ENCODE measurements at regions not wholly inside any gene's neighbourhood (a gene's known extent, or its start where the extent isn't known, plus 50 kb on each side); places are given as distances from the start of the nearest gene placed in this dataset.

DNA sequence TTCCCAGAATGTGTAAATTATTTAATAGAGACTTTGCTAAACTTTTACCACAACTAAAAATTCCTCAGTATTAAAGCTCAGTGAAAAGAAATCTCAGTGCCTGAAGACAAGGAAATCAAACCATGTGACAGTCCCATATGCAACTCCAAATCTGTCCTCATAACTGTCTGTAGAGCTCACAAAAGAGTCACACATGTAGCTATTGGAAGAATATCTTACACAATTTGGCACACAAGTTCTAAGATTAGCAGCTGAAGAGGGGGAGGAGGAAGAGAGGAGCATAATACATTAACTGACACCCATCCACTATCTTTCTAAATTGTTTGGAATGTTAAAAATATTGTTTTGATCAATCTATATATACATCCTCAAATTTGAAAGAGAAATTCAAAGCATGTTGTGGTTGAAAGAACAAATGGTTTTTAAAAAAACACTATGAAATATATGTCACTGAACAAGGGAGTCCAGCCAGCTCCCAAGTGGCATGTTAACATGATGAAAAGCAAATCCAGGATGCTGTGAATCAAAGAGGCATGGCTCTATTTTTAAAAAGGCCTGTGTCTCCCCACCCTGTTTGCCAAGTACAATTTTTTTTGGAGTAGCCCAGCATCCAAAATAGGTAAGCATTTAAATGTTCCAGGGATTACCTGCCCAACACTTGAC, 126.3 kb upstream of the NANOGP8 start:
- H3K36me3 ChIP-seq (ENCODE audit: insufficient read depth, low read length): no peaks in the 10 kb centered on the region
- H3K27ac ChIP-seq (ENCODE audit: low read length): no peak overlapping the region
- no peaks in the 10 kb centered on the region for H3K9me3 ChIP-seq (ENCODE audit: insufficient read depth, low read length, severe bottlenecking)

DNA sequence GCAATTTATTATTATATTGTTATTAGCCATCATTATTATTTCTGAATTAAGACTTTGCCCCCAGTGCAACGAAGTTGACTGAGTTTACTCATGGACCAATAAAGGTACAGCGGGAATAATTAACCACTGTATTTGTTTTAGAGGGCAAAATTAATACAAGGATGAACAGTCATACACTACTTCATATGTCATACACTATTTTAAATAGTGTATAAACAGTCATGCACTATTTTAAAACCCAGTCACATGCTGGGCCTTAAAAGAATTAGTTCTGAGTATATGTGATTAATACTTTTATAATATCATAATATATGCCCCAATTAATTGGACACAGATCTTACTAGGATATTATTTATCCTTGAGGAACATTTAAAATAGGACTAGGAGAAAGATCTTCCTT, 125.3 kb upstream of the NANOGP8 start:
- Histone ChIP-seq H3K4me1 (ENCODE audit: insufficient read depth, low read length) (no peaks in the 10 kb centered on the region), H3K27me3 (ENCODE audit: insufficient read depth, low read length, poor library complexity) (no peaks in the 10 kb centered on the region), H3K4me2 (ENCODE audit: insufficient read depth, low read length) (no peak overlapping the region), H3K36me3 (ENCODE audit: insufficient read depth, low read length) (no peaks in the 10 kb centered on the region), H3K27ac (ENCODE audit: low read length) (no peak overlapping the region), H2AFZ (ENCODE audit: low read depth, low read length) (no peak overlapping the region), H3K9ac (ENCODE audit: low read depth, low read length) (no peak overlapping the region), H3K9me3 (ENCODE audit: insufficient read depth, low read length, severe bottlenecking) (no peaks in the 10 kb centered on the region), H4K20me1 (ENCODE audit: insufficient read depth, low read length) (no peaks in the 10 kb centered on the region), H3K4me3 (ENCODE audit: low read depth in 1 of 2, low read length in 2 of 2) (no peak overlapping the region), H3K79me2 (ENCODE audit: insufficient read depth, low read length) (no peaks in the 10 kb centered on the region)
- ATAC-seq (ENCODE audit: insufficient read depth, low read depth) (no peak), DNase-seq (no peak)
- no peak for TF ChIP-seq EZH2 (IDR thresholded peaks at IDR 0.05; ENCODE audit: borderline replicate concordance, low read depth, low read length, severe bottlenecking)
- TF ChIP-seq, protein P1, sequence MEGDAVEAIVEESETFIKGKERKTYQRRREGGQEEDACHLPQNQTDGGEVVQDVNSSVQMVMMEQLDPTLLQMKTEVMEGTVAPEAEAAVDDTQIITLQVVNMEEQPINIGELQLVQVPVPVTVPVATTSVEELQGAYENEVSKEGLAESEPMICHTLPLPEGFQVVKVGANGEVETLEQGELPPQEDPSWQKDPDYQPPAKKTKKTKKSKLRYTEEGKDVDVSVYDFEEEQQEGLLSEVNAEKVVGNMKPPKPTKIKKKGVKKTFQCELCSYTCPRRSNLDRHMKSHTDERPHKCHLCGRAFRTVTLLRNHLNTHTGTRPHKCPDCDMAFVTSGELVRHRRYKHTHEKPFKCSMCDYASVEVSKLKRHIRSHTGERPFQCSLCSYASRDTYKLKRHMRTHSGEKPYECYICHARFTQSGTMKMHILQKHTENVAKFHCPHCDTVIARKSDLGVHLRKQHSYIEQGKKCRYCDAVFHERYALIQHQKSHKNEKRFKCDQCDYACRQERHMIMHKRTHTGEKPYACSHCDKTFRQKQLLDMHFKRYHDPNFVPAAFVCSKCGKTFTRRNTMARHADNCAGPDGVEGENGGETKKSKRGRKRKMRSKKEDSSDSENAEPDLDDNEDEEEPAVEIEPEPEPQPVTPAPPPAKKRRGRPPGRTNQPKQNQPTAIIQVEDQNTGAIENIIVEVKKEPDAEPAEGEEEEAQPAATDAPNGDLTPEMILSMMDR (IDR thresholded peaks at IDR 0.05; ENCODE audit: borderline replicate concordance, extremely low read depth, low read length, poor library complexity, severe bottlenecking): no peak

More for the DNA sequence above, 126.3 kb upstream of the NANOGP8 start:
- H3K4me2 ChIP-seq (ENCODE audit: insufficient read depth, low read length): no peak overlapping the region
- no peaks in the 10 kb centered on the region for H3K4me1 ChIP-seq (ENCODE audit: insufficient read depth, low read length)
- H3K79me2 ChIP-seq (ENCODE audit: insufficient read depth, low read length): no peaks in the 10 kb centered on the region
- H2AFZ ChIP-seq (ENCODE audit: low read depth, low read length): no peak overlapping the region
- no peak for TF ChIP-seq EZH2 (IDR thresholded peaks at IDR 0.05; ENCODE audit: borderline replicate concordance, low read depth, low read length, severe bottlenecking)
- TF ChIP-seq, protein P1 (IDR thresholded peaks at IDR 0.05; ENCODE audit: borderline replicate concordance, extremely low read depth, low read length, poor library complexity, severe bottlenecking): no peak
- ATAC-seq (ENCODE audit: insufficient read depth, low read depth): no peak
- no peak overlapping the region for H3K9ac ChIP-seq (ENCODE audit: low read depth, low read length)
- H3K4me3 ChIP-seq (ENCODE audit: low read depth in 1 of 2, low read length in 2 of 2): no peak overlapping the region
- no peak for DNase-seq
- no peaks in the 10 kb centered on the region for H3K27me3 ChIP-seq (ENCODE audit: insufficient read depth, low read length, poor library complexity)
- no peaks in the 10 kb centered on the region for H4K20me1 ChIP-seq (ENCODE audit: insufficient read depth, low read length)

DNA sequence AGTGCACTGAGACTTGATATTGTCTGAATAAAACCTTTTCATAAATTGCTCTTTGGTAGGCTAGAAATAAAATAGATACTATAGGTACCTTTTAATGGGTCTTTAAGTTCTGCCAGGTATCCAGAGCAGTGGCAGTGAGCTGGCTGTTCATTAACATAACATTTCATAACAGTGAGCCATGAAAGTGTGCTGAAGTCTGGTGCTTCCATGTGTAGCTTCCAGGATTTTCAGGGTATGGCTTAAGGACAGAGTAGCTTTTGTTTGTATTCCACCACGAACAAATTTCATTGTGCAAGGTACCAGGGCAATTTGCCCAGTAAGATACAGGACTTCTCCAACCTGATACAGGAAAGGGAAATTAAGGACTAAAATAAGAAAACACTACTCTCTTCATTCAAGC, 124.7 kb upstream of the NANOGP8 start:
- Histone ChIP-seq H3K4me3 (ENCODE audit: low read depth in 1 of 2, low read length in 2 of 2) (no peak overlapping the region), H3K4me1 (ENCODE audit: insufficient read depth, low read length) (no peaks in the 10 kb centered on the region), H3K27me3 (ENCODE audit: insufficient read depth, low read length, poor library complexity) (no peaks in the 10 kb centered on the region), H2AFZ (ENCODE audit: low read depth, low read length) (no peak overlapping the region), H3K36me3 (ENCODE audit: insufficient read depth, low read length) (no peaks in the 10 kb centered on the region), H3K9ac (ENCODE audit: low read depth, low read length) (no peak overlapping the region), H3K79me2 (ENCODE audit: insufficient read depth, low read length) (no peaks in the 10 kb centered on the region), H3K4me2 (ENCODE audit: insufficient read depth, low read length) (no peak overlapping the region), H3K9me3 (ENCODE audit: insufficient read depth, low read length, severe bottlenecking) (no peaks in the 10 kb centered on the region), H3K27ac (ENCODE audit: low read length) (no peak overlapping the region), H4K20me1 (ENCODE audit: insufficient read depth, low read length) (no peaks in the 10 kb centered on the region)
- no peak for TF ChIP-seq EZH2 (IDR thresholded peaks at IDR 0.05; ENCODE audit: borderline replicate concordance, low read depth, low read length, severe bottlenecking)
- TF ChIP-seq, protein P1 (IDR thresholded peaks at IDR 0.05; ENCODE audit: borderline replicate concordance, extremely low read depth, low read length, poor library complexity, severe bottlenecking): no peak
- ATAC-seq (ENCODE audit: insufficient read depth, low read depth): no peak
- DNase-seq: no peak
